H1 (cell line): ENCODE measurements at regions not wholly inside any gene's neighbourhood (a gene's known extent, or its start where the extent isn't known, plus 50 kb on each side); places are given as distances from the start of the nearest gene placed in this dataset.

Experiments used
- CTCF ChIA-PET: fragments of 300-600 bp; sonication (Branson Sonifier 250); formaldehyde crosslinking; loops from one replicate; lab custom pipeline; 2021; ENCODE audit not compliant: partially characterized antibody; lab: Charles Lee
- POLR2A ChIA-PET: fragments of 300-600 bp; sonication (Branson Sonifier 250); formaldehyde crosslinking; loops from one replicate; lab custom pipeline; 2021; ENCODE audit warnings: inconsistent platforms; ENCODE audit not compliant: partially characterized antibody; lab: Charles Lee
- DNase-seq, 2 experiments: peaks; one replicate each; pipeline versions ENCODE4 v3.0.0 to v3.0.0-alpha.2; 2010 to 2022; ENCODE audit warnings: low spot score in 2 of 2, low read depth in 1 of 2, mixed read lengths in 1 of 2
- FAIRE-seq: peaks from 2 replicates; lab custom pipeline; 2011; peaks lifted over from hg19 to GRCh38; lab: Jason Lieb, UNC
- H2AFZ ChIP-seq: 2 replicates; pipeline ENCODE4 v1.8.1; 2012; ENCODE audit warnings: low read length, inconsistent platforms
- H2AK5ac ChIP-seq: 2 replicates; pipeline ENCODE4 v1.6.1; 2013; ENCODE audit warnings: low read depth, low read length
- H2BK120ac ChIP-seq: replicated peaks from 2 replicates; pipeline ENCODE3; 2013; ENCODE audit warnings: low read depth, low read length, inconsistent platforms
- H2BK12ac ChIP-seq: 2 replicates; pipeline ENCODE4 v1.6.1; 2013; ENCODE audit warnings: low read depth, low read length
- H2BK15ac ChIP-seq: 2 replicates; pipeline ENCODE4 v1.6.1; 2013; ENCODE audit warnings: low read length
- H2BK20ac ChIP-seq: 2 replicates; pipeline ENCODE4 v1.6.1; 2013; ENCODE audit warnings: low read length
- H2BK5ac ChIP-seq: 2 replicates; pipeline ENCODE4 v1.6.1; 2013; ENCODE audit warnings: low read depth, low read length
- H3K14ac ChIP-seq: 2 replicates; pipeline ENCODE4 v1.6.1; 2013; ENCODE audit warnings: inconsistent platforms; ENCODE audit not compliant: insufficient read length
- H3K18ac ChIP-seq: 2 replicates; pipeline ENCODE4 v1.6.1; 2013; ENCODE audit warnings: low read length; ENCODE audit errors: extremely low read depth
- H3K23ac ChIP-seq: 2 replicates; pipeline ENCODE4 v1.6.1; 2013; ENCODE audit warnings: inconsistent platforms; ENCODE audit not compliant: insufficient read length
- H3K23me2 ChIP-seq: 2 replicates; pipeline ENCODE4 v1.6.1; 2013; ENCODE audit warnings: low read depth, low read length
- H3K27ac ChIP-seq: 2 replicates; pipeline ENCODE4 v1.6.1; 2011; ENCODE audit warnings: low read depth, low read length, inconsistent platforms
- H3K27me3 ChIP-seq, 4 experiments: replicated peaks in 1 of 4; 1 replicate in 1 of 4; 2 replicates in 3 of 4; pipeline versions ENCODE4 v1.6.1 to v1.8.1; 2011 to 2013; ENCODE audit warnings: low read length in 3 of 4, mild to moderate bottlenecking in 3 of 4, inconsistent platforms in 2 of 4, mixed read lengths in 2 of 4, moderate library complexity in 1 of 4; ENCODE audit not compliant: control insufficient read depth in 3 of 4, insufficient read depth in 3 of 4; ENCODE audit errors: extremely low read depth in 1 of 4
- H3K36me3 ChIP-seq, 4 experiments: 2 replicates each; pipeline versions ENCODE4 v1.6.1 to v1.8.1; 2011 to 2013; ENCODE audit warnings: mild to moderate bottlenecking in 4 of 4, low read length in 3 of 4, moderate library complexity in 2 of 4, control low read depth in 1 of 4, inconsistent platforms in 1 of 4; ENCODE audit not compliant: insufficient read depth in 4 of 4, control insufficient read depth in 2 of 4
- H3K4ac ChIP-seq: replicated peaks from 2 replicates; pipeline ENCODE3; 2013; ENCODE audit warnings: low read length, low read depth, mixed read lengths, inconsistent platforms; ENCODE audit not compliant: insufficient read length
- H3K4me1 ChIP-seq, 4 experiments: replicated peaks in 1 of 4; 1 replicate in 1 of 4; 2 replicates in 3 of 4; pipeline versions ENCODE4 v1.6.1 to v1.8.1; 2011 to 2013; ENCODE audit warnings: low read length in 3 of 4, inconsistent platforms in 2 of 4, mixed read lengths in 1 of 4; ENCODE audit not compliant: insufficient read depth in 4 of 4, control insufficient read depth in 3 of 4
- H3K4me2 ChIP-seq, 2 experiments: 2 replicates each; pipeline versions ENCODE4 v1.6.1 to v1.8.1; 2011 to 2013; ENCODE audit warnings: low read depth in 2 of 2, low read length in 2 of 2, control low read depth in 1 of 2, inconsistent platforms in 1 of 2, mild to moderate bottlenecking in 1 of 2; ENCODE audit not compliant: insufficient read depth in 1 of 2
- H3K4me3 ChIP-seq, 4 experiments: fragments of 200-600, 300-600 bp in 1 of 4; sonication (generic), shearing (Covaris generic), sonication (Bioruptor Twin) in 1 of 4; 2 replicates each; pipeline versions ENCODE4 v1.5.1 to v1.8.1; 2011 to 2016; ENCODE audit warnings: low read length in 4 of 4, low read depth in 3 of 4, control low read depth in 2 of 4, inconsistent platforms in 2 of 4, mild to moderate bottlenecking in 2 of 4, mixed read lengths in 1 of 4, moderate library complexity in 1 of 4; ENCODE audit not compliant: insufficient read depth in 2 of 4; ENCODE audit errors: extremely low read depth in 1 of 4
- H3K56ac ChIP-seq: replicated peaks from 2 replicates; pipeline ENCODE3; 2013; ENCODE audit warnings: low read depth, mild to moderate bottlenecking, mixed read lengths, low read length, inconsistent platforms; ENCODE audit not compliant: insufficient read length
- H3K79me1 ChIP-seq: 2 replicates; pipeline ENCODE4 v1.6.1; 2013; ENCODE audit warnings: low read depth, low read length, control low read depth
- H3K79me2 ChIP-seq, 2 experiments: 2 replicates each; pipeline versions ENCODE4 v1.6.1 to v1.8.1; 2012 to 2013; ENCODE audit warnings: low read length in 2 of 2, mild to moderate bottlenecking in 2 of 2, inconsistent platforms in 1 of 2; ENCODE audit not compliant: insufficient read depth in 2 of 2, control insufficient read depth in 1 of 2
- H3K9ac ChIP-seq, 4 experiments: replicated peaks in 1 of 4; 1 replicate in 1 of 4; 2 replicates in 3 of 4; pipeline versions ENCODE4 v1.6.1 to v1.8.1; 2011 to 2013; ENCODE audit warnings: low read depth in 3 of 4, low read length in 3 of 4, control low read depth in 2 of 4, mild to moderate bottlenecking in 2 of 4, moderate library complexity in 2 of 4, inconsistent platforms in 1 of 4; ENCODE audit errors: extremely low read depth in 1 of 4
- H3K9me3 ChIP-seq, 2 experiments: 2 replicates each; pipeline versions ENCODE4 v1.6.1 to v1.8.1; 2012 to 2013; ENCODE audit warnings: mild to moderate bottlenecking in 2 of 2, moderate library complexity in 2 of 2, control low read depth in 1 of 2, inconsistent platforms in 1 of 2, low read depth in 1 of 2, low read length in 1 of 2, mixed read lengths in 1 of 2; ENCODE audit not compliant: insufficient read depth in 2 of 2
- H4K20me1 ChIP-seq, 2 experiments: replicated peaks in 1 of 2; 2 replicates each; pipeline versions ENCODE3 to v1.8.1; 2011 to 2013; ENCODE audit warnings: inconsistent platforms in 2 of 2, low read length in 2 of 2, mild to moderate bottlenecking in 1 of 2; ENCODE audit not compliant: insufficient read depth in 2 of 2, control insufficient read depth in 1 of 2
- H4K5ac ChIP-seq: 2 replicates; pipeline ENCODE4 v1.6.1; 2013; ENCODE audit warnings: low read length, low read depth, mixed read lengths, inconsistent platforms; ENCODE audit not compliant: insufficient read length
- H4K8ac ChIP-seq: 2 replicates; pipeline ENCODE4 v1.8.0; 2013; ENCODE audit warnings: mild to moderate bottlenecking, moderate library complexity, low read length, inconsistent platforms; ENCODE audit not compliant: insufficient read depth; ENCODE audit errors: extremely low read depth
- H4K91ac ChIP-seq: replicated peaks from 2 replicates; pipeline ENCODE3; 2013; ENCODE audit warnings: low read length, mixed read lengths, inconsistent platforms; ENCODE audit not compliant: insufficient read length
- BRCA1 ChIP-seq: IDR thresholded peaks from 2 replicates; pipeline ENCODE4 v1.6.1; 2012; ENCODE audit warnings: low read depth, low read length, improper control_type of control experiment
- GABPA ChIP-seq: IDR thresholded peaks from 2 replicates; pipeline ENCODE4 v1.6.1; 2011; ENCODE audit warnings: mild to moderate bottlenecking, low read length, moderate library complexity, borderline replicate concordance; ENCODE audit not compliant: insufficient read depth
- KDM5A ChIP-seq: fragments of 200-600 bp; IDR thresholded peaks from 2 replicates; pipeline ENCODE4 v1.7.1; 2012; ENCODE audit warnings: mild to moderate bottlenecking, low read length, inconsistent platforms, mixed read lengths
- SIN3A ChIP-seq, 2 experiments: IDR thresholded peaks in 1 of 2; conservative IDR thresholded peaks in 1 of 2; 2 replicates each; pipeline ENCODE4 v1.6.1; 2011 to 2012; ENCODE audit warnings: low read length in 2 of 2, improper control_type of control experiment in 1 of 2, low read depth in 1 of 2, mild to moderate bottlenecking in 1 of 2
- TEAD4 ChIP-seq: IDR thresholded peaks from 2 replicates; pipeline ENCODE4 v1.6.1; 2012; ENCODE audit warnings: low read depth, low read length, inconsistent platforms, mixed read lengths
- YY1 ChIP-seq: IDR thresholded peaks from 2 replicates; pipeline ENCODE4 v1.6.1; 2011; ENCODE audit warnings: low read depth, mild to moderate bottlenecking, low read length
- WGBS, 2 experiments: shearing (Covaris generic) in 1 of 2; methylation state at CpG; one replicate each; pipeline versions ENCODE4 v1.1.6 to v1.1.7; 2013 to 2015; ENCODE audit warnings: low lambda C conversion rate in 2 of 2, mixed read lengths in 2 of 2, inconsistent platforms in 1 of 2, low coverage in 1 of 2, missing lambda C conversion rate in 1 of 2; ENCODE audit not compliant: insufficient replicate concordance in 2 of 2, insufficient coverage in 1 of 2, insufficient read length in 1 of 2; ENCODE audit errors: extremely low coverage in 1 of 2, missing lambda C conversion rate in 1 of 2; 5-methylcytosine and 5-hydroxymethylcytosine counted together
- TF ChIP-seq, protein P1 (sequence below): IDR thresholded peaks from 2 replicates; pipeline ENCODE4 v1.6.1; 2012; ENCODE audit warnings: low read length, inconsistent platforms

GRCh38 chr16:17989255-17989654, 347.3 kb downstream of the NPIPA8 start:
- H2BK5ac ChIP-seq: no peak overlapping the region
- no peak overlapping the region for H4K91ac ChIP-seq
- H3K4me3 ChIP-seq: no peak overlapping the region
- no peaks in the 10 kb centered on the region for H4K20me1 ChIP-seq
- H3K18ac ChIP-seq: no peak overlapping the region
- no peak for TF ChIP-seq BRCA1
- TF ChIP-seq SIN3A (conservative IDR thresholded peaks at IDR 0.05 in 1 of 2, IDR thresholded peaks at IDR 0.05 in 1 of 2; ENCODE audit: low read depth in 1 of 2, low read length in 2 of 2): no peak
- TF ChIP-seq GABPA: no peak
- TF ChIP-seq TEAD4: no peak
- TF ChIP-seq, protein P1, sequence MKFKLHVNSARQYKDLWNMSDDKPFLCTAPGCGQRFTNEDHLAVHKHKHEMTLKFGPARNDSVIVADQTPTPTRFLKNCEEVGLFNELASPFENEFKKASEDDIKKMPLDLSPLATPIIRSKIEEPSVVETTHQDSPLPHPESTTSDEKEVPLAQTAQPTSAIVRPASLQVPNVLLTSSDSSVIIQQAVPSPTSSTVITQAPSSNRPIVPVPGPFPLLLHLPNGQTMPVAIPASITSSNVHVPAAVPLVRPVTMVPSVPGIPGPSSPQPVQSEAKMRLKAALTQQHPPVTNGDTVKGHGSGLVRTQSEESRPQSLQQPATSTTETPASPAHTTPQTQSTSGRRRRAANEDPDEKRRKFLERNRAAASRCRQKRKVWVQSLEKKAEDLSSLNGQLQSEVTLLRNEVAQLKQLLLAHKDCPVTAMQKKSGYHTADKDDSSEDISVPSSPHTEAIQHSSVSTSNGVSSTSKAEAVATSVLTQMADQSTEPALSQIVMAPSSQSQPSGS: no peak
- TF ChIP-seq YY1: no peak
- TF ChIP-seq KDM5A: no peak
- no peaks in the 10 kb centered on the region for H3K79me1 ChIP-seq
- H2BK20ac ChIP-seq: no peak overlapping the region
- H3K27me3 ChIP-seq: no peaks in the 10 kb centered on the region
- H4K5ac ChIP-seq: no peak overlapping the region
- H2BK15ac ChIP-seq: no peak overlapping the region
- no peak overlapping the region for H3K23ac ChIP-seq
- DNase-seq: no peak
- no peaks in the 10 kb centered on the region for H3K9me3 ChIP-seq
- H3K14ac ChIP-seq: no peak overlapping the region
- H3K56ac ChIP-seq: peak overlapping the region; percentile 40
- H3K36me3 ChIP-seq: no peaks in the 10 kb centered on the region
- POLR2A ChIA-PET: no interaction called here
- no peak overlapping the region for H2AFZ ChIP-seq
- no peak overlapping the region for H4K8ac ChIP-seq
- no peak overlapping the region for H3K27ac ChIP-seq
- H3K4me2 ChIP-seq: no peak overlapping the region
- no peak for FAIRE-seq
- H2AK5ac ChIP-seq: no peak overlapping the region
- H3K79me2 ChIP-seq: no peaks in the 10 kb centered on the region
- CTCF ChIA-PET: no interaction called here
- no peak overlapping the region for H3K4ac ChIP-seq
- no peak overlapping the region; the same call in 1 of the 2 replicates for H2BK12ac ChIP-seq
- no peak overlapping the region for H2BK120ac ChIP-seq
- no peaks in the 10 kb centered on the region; the same call in 1 of the 2 replicates for H3K23me2 ChIP-seq
- WGBS, 2 experiments: 95% methylated on average over 4 of the region's 4 CpGs; no CpG with 5 or more reads in 1 of the 2 experiments
- no peak overlapping the region for H3K9ac ChIP-seq
- H3K4me1 ChIP-seq: peaks cover 0 to 4% (median 1%) of the 10 kb centered on the region in 4 experiments; a peak in 2 of 7 replicates
